ENCODE measurements at regions not wholly inside any gene's neighbourhood (a gene's known extent, or its start where the extent isn't known, plus 50 kb on each side); places are given as distances from the start of the nearest gene placed in this dataset.

- no peaks in the 10 kb centered on the region for H3K9me3 ChIP-seq (replicated peaks in 1 of 3)
- no peak overlapping the region for H3K4me3 ChIP-seq
- DNase-seq: no peak
- H3K27me3 ChIP-seq: peaks cover 3% of the 10 kb centered on the region
- 33 to 48% (median 37%) methylated on average over 8 of the region's 8 CpGs for WGBS, 4 donors
- H3K4me1 ChIP-seq (replicated peaks in 1 of 2): no peaks in the 10 kb centered on the region
- H3K36me3 ChIP-seq (replicated peaks in 1 of 2): no peaks in the 10 kb centered on the region
- TF ChIP-seq POLR2A (IDR thresholded peaks at IDR 0.05): no peak
- no peak for TF ChIP-seq CTCF (IDR thresholded peaks at IDR 0.05)
- intact Hi-C loops (cut with DNase I): no loop called here
- no peak overlapping the region for H3K27ac ChIP-seq
Measured at GRCh38 chr2:118473846-118474540, 373.5 kb downstream of the EN1 start.

DNA sequence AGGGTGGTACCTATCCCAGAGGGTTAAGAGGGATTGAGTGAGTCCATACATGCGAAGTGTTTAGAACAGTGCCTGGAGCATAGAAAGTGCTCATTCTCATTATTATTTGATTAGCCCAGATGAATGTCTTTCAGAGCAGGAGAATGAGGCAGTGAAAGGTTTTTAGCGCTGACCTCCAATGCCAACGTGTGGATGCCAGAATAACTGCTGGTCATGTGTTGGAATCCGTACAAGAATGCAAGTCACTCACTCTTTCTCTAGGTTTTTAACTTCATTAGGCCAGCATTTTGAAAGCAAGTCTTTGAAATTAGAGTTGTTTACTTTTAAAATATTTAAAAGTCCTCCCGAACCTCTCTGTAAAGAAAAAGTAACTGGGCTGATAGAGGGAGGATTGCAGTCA, 374.2 kb downstream of the EN1 start:
- intact Hi-C loops (cut with DNase I): no loop called here
- H3K9me3 ChIP-seq (replicated peaks in 1 of 3): no peaks in the 10 kb centered on the region
- no peak overlapping the region for H3K4me3 ChIP-seq
- DNase-seq: no peak
- TF ChIP-seq POLR2A (IDR thresholded peaks at IDR 0.05): no peak
- TF ChIP-seq CTCF (IDR thresholded peaks at IDR 0.05): no peak
- WGBS, 4 donors: 57 to 66% (median 61%) methylated on average over 5 of the region's 5 CpGs
- peaks cover 3% of the 10 kb centered on the region for H3K27me3 ChIP-seq
- no peaks in the 10 kb centered on the region for H3K36me3 ChIP-seq (replicated peaks in 1 of 2)
- H3K27ac ChIP-seq: no peak overlapping the region
- H3K4me1 ChIP-seq (replicated peaks in 1 of 2): no peaks in the 10 kb centered on the region

DNA sequence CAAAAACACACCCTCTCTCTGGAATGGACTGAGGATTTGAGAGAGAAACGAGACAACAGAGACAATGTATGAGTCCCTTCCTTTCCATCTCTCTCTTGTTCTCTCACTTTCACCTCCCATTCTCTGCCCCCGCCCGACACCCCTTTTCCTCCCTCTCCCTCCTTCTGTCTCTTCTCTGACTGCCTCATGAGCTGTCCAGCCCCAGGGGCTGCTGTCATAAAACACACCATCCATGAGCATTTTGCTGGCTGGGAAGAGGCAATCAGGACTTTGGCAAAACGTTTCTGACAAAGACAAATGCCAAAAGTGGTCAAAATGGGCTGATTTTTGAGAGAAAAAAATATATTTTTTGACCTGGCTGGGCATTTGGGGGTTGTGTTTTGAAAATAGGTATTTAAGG, 377.2 kb downstream of the EN1 start:
- 48 to 55% (median 50%) methylated on average over 4 of the region's 4 CpGs for WGBS, 4 donors
- H3K27me3 ChIP-seq: peaks cover 3% of the 10 kb centered on the region
- H3K36me3 ChIP-seq (replicated peaks in 1 of 2): no peaks in the 10 kb centered on the region
- DNase-seq: no peak
- H3K9me3 ChIP-seq (replicated peaks in 1 of 3): no peaks in the 10 kb centered on the region
- no peak overlapping the region for H3K27ac ChIP-seq
- no peaks in the 10 kb centered on the region for H3K4me1 ChIP-seq (replicated peaks in 1 of 2)
- intact Hi-C loops (cut with DNase I): no loop called here
- no peak overlapping the region for H3K4me3 ChIP-seq
- TF ChIP-seq CTCF (IDR thresholded peaks at IDR 0.05) (no peak), POLR2A (IDR thresholded peaks at IDR 0.05) (no peak)

DNA sequence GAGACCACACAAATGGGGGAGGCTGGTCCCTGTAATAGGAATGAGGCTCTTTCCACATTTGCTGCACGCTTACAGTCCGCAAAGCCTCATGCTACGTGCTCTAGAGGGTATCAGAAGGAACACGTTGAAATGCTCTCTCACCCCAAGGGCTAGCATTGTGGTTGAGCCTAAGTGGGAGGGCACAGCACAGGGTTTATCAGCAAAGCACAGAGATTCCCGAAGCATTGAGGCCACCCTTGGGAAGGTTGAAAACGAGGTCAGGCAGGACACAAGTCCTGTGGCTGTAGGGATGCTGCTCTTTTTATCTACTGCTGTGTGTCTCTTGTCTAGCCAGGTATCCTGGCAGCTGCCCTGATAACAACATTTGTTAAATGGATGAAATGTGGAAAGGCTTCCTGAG, 378.3 kb downstream of the EN1 start:
- Histone ChIP-seq H3K36me3 (replicated peaks in 1 of 2) (no peaks in the 10 kb centered on the region), H3K27ac (no peak overlapping the region), H3K4me1 (replicated peaks in 1 of 2) (no peaks in the 10 kb centered on the region), H3K4me3 (no peak overlapping the region), H3K9me3 (replicated peaks in 1 of 3) (no peaks in the 10 kb centered on the region), H3K27me3 (peaks cover 3% of the 10 kb centered on the region)
- WGBS, 4 donors: 42 to 49% (median 44%) methylated on average over 6 of the region's 6 CpGs
- intact Hi-C loops (cut with DNase I): no loop called here
- DNase-seq: no peak
- TF ChIP-seq CTCF (IDR thresholded peaks at IDR 0.05): no peak
- TF ChIP-seq POLR2A (IDR thresholded peaks at IDR 0.05): no peak

Data from adrenal gland (tissue), 9 donors.